GM21515 (cell line): ENCODE measurements at regions not wholly inside any gene's neighbourhood (a gene's known extent, or its start where the extent isn't known, plus 50 kb on each side); places are given as distances from the start of the nearest gene placed in this dataset.
"Not testable (repeated sequence)": the region's sequence is repeated elsewhere in the genome, so short reads cannot be mapped to it uniquely, and the experiment has no call there.

Experiments used
- ATAC-seq: cut with Tn5 transposase; IDR thresholded peaks from one replicate; pipeline ENCODE4 v1.9.1; 2021; ENCODE audit not compliant: unreplicated experiment

DNA sequence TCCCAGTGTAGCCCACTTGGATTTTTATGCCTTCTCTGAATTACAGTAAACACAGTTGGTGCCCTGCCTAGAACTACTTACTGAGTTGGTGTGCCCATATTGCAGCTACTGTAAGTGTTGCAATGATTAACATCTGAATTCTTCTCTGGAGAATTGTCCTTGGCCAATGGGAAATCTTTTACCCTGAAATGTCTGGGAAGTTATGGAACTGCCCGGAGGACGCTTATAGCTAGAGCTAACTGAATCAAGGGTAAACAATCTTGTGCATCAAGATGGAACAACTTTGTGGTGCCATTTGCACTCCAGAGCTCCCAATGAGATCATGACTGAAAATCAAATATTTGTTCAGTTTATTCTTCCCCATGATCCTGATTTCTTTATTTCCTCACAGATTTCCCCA is 246.7 kb upstream of the CBLB start:
- ATAC-seq, result no peak

DNA sequence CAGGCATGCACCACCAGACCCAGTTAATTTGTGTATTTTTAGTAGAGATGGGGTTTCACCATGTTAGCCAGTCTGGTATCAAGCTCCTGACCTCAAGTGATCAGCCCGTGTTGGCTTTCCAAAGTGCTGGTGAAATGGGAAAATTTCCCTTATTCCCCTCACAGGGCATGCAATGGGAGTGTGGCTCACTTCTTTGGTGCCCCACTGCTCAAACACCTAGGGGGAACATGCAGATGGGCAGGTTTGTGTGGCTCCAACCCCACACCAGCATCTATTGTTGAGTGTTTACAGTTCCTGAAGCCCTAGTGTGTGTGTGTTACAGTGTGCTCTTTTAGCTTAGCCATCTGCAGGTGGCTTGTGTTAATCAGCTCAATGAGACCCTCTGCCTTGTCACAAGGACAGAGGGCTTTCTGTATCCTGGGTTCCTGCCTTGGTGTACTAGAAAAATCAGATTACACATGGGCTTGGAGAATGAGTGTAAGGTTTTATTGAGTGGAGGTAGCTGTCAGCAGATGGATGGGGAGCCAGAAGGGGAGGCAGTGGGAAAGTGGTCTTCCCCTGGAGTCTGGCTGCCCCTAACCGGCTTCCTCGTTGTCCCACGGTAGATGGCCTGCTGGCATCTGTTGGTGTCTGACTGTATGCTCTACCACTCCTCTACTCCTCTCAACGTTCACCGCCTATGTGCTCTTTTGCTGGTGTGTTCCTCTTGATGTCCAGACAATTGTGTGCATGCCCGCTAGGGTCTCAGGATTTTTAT is 248.1 kb upstream of the CBLB start:
- no peak for ATAC-seq

DNA sequence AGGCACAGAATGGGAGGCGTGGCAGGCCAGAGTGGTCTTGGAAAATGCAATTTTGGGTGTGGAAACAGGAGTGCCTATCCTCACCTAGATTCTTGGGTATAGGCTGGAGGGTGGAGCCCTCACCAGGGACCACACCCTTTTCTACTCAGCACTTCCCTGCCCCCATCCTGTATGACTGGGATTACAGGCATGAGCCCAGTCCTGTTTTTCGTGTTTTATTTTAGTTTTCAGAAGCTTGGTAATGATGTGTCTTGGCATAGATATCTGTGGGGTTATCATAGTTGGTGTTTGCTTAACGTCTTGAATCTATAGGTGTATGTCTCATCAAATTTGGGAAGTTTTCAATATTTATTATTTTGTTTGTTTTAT is 248.7 kb upstream of the CBLB start:
- no peak for ATAC-seq

DNA sequence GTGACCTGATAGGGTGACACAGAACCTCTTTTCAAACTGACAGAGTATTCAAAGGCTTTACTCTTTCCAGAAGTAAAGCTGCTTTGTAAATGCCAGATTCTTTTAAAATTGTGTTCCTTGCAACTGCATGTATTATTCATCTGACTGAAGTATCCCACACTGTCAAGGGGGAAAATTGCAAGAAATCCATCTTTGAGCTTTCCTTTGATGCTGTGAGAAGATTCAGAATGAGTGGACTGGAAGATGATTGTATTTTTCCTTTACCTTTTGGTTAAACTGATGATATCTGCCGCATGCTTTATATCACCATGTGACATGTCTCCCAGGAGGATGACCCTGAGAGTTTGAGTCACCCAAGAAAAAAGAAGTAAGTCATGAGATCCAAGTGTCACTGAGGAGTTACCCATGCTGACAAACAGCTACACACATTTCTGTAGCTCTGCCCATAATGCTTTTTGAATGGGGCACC is 250.8 kb upstream of the CBLB start:
- no peak for ATAC-seq

DNA sequence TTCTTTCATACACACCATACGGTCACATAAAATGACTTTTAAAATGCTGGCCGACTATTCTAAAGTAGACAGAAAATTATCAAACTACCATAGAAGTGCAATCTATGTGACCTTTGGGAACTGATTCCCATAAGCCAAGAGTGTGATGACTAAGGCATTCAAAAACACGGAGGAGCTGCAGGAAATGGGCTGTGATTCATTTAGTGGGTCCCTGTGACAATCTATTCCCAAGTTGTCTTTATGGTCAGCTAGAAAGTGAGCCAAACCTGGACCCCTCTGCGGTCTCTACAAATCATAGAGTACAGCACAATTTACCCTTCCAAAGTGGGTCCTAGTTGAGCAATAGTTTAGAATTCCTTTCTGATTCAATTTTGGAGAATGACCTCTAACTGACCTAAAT is 251.5 kb upstream of the CBLB start:
- ATAC-seq, result no peak

DNA sequence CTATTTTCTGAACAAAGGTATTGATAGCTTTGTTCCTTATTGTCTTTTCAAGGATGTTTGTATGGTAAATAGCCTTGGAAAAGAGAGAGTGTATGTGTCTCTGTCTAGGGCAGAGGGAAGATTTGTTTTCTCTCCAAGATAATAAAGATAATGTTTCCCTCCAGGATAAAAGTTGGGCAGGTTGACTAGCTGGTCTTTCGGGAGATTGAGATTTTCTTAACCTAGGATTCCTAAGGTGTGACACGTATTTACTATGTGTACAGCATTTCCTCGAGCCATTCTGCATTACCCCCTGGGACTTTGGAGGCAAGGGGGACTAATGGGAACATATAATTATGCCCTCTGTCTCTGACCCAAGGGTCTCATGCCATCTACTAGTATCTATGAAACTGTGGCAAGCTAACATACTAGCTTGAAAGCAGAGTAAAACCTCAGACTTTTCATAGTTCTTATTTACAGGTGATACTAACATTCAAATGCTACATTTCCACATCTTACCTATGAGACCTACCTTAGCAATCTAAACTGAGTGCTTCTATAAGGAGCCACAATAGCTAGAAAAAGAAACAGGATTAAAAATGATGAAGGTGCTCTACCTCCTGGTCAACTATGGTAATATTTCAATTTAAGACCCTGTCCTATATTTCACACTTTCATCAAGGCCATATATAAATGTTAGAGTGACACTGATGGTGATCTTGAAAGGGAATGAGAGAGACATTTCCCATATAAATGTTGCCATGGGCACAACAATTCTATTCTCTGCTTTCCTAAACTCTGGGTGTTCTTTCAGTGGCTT is 252.9 kb upstream of the CBLB start:
- ATAC-seq, result no peak

DNA sequence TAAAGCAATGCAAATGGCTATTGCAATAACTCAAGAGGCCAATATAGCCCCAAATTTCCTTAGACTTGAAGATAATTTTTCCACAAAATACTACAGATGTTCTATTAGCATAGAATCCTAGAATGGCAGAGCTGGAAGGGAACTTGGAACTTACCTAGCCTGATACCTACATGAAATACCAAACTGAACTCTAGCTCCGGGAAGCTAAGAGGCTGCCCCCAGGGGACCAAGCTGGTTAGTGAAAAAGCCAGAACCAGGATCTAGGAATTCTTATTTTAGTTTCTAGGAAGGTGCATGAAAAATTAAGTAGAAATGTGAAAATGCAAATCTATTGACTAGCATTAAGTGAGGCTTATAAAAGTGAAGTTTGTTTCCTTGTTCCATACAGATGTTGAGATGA is 256.0 kb upstream of the CBLB start:
- ATAC-seq, result no peak

DNA sequence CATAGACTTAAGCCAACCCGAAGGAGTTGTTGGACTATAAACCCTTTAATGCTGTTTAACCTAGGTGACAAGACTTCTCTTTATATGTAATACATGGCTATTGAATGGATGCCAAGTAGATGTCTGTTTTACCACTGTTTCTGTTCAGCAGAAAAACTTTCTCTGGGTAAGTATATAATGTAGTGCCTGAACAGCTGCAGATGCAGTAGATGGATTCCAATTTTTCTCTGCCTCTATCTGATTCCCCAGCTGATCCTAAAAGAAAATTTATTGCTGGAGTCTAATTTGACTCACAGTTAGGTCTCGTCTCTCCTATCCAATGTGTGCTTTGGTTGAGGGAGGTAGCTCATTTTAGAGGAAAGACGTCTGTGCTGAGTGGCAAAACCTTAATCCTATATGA is 256.5 kb upstream of the CBLB start:
- no peak for ATAC-seq

DNA sequence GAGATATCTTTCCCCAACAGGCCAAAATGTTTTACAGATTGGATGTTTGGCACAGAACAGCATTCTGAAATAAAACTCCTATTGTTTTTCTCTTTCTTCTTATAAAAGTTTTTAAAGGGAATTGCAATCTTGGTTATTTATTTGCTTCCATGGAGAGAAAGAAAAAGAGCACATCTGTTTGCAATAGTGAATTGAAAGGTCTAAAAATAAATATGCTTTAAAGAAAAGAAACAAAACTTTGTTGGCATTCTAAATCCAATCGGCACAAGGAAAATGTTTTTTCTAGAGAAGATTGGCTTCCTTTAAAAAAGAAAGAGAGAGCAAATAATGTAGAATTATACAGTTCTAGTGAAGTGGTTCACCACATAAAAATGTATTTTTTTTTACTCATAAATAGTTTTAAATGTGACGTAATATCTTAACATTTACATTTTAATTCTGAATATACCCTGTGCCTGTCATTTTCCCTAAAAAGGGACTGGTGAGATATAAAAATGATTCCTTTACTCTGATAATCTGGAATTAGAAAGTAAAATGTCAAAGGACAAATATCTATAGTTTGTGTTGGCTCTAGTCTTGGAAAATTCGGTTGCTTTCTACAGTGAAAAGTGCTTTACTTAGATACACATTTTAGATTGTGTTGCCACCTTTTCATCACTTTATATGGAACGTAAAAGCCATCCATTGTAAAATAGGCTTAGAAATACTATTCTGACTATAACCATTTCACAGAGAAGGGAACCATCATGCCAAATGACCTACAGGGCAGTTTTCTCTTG is 257.4 kb upstream of the CBLB start:
- ATAC-seq, result no peak

DNA sequence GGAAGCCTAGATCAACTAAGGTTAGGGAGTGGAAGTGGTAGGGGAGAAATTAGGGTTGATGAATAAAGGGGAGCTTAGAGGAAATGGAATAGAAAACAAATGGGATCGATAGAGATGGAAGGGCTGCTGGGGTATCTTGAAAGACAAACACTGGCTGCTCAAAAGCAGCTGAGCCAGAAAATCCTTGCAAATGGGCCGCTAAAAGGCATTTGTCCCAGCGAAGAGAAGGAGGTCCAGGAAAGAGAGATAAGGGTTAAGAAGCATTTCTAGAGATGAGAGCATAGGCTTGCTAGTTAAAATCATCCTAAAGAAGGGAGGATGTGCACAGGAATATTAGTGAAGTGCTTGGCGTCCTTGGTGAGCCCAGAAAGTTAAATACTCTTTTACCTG is 258.0 kb upstream of the CBLB start:
- no peak for ATAC-seq

DNA sequence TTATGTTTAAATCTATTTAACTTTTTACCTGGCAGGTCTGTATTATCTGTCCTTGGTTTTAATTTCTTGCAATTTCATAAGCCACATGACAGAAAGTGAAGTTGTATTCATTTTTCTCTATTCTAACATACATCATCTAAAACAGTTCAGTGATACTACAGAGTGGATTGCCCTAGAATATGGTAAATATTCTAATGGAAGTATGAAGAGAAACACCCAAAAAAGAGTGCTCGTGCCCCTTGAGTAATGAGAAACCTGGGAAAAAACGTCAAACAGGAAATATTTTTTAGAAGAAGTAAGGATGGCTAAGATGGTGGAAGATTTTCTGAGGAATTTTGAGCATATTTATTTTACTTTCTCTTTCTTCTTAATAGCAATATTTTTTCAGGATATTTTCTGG is 261.1 kb upstream of the CBLB start:
- ATAC-seq, result no peak

DNA sequence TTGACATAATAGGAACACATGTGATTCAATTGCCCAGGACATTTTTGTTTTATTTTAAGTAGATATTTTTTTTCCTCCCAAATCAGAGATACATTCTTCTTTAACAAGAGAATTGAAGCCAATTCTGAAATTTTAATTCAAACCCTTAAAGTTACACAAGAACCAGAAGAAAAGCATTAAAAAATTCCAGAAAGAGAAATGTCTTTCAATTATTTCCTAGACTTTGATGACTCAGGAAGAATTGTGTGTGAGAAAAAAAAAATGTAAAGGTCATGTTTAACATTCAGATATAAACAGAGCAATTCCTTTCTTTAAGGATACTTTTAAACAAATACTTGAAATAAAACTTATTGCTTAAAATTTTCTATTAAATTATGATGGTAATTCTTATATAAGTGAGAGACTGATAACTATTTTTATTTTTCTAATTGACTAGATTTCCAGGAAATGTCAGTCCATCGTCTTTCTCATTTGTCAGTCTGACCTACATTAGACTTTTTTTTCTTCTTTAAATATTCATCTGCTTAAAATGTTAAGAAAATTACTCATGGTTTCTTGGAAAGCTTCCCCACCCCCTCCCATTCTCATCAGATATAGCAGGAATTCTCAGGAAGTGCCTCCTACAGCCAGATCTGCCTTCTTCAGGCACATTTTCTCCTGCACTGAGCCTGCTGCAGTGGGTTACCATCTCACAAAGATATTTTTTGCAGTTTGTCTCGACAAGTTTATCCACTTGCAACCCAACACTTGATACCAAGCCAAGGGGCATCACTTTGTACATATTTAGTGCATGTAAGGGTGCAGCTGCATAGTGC is 261.8 kb upstream of the CBLB start:
- ATAC-seq, result no peak

DNA sequence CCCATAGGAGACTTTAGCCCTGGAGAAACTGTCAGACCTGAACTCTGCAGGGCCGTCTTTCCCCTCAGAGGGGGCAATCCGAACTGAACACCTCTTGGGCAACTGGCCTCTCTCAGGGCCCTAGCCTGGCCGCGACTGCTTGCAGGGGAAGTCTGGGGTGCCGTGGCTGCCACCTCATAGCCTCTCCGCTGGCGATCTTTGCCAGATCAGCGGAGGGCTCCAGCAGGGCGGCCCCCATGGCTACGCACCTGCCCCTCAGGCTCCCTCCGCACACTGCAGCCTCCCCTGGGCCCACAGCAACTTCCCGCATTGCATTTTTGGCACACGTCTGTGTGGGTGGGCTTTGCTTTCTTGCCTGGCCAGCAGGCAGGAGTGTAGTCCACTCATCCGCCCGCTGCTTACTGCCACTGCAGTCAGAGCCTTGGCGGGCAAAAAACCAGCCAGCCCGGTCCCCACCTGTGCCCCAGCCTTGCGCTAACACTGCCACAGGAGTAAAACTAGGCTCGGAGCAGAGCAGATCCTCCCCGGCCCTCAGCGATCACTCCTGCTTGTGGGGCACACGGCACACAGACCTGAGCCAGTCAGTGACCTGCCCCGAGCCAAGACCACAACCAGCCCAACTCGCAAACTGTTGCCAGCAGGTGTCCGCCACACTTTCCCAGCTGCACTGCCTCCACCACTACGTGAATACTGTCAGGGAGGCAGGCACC is 266.8 kb upstream of the CBLB start:
- no peak for ATAC-seq

DNA sequence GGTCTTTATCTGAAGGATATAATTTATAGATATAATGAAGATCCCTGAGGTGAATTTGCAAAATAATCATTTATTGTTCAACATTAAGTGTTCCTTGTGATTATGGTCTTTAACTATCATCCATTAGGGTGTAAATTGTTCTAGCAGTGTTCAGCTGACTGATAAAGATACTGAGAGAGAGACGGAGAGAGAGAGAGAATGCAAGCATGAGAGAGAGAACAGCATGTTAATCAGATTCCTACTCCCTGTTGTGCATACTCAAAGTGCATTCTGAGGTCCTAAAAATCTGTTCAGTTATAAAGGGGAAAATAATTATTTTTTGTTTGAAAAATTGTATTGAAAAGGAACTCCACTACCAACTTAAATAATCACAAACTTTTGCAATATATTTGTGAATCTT is 271.0 kb upstream of the CBLB start:
- no peak for ATAC-seq

DNA sequence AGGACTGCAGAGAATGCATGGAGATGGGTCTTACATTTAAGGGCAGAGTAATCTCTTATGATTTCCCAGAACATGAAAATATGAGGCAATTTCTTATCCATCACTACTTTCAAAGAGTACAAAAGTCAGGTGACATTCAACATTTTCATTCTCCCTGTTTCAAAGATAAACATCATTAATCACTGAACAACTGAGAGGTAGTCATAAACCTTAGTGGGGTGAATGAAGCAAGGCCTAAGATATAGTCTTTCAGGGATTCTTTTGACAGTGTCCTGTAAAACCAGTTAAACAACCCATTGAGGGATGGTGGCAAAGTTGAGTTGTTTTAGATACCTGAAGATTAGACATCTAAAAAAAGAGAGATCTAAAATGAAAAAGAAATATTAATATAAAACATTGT is 271.6 kb upstream of the CBLB start:
- no peak for ATAC-seq

DNA sequence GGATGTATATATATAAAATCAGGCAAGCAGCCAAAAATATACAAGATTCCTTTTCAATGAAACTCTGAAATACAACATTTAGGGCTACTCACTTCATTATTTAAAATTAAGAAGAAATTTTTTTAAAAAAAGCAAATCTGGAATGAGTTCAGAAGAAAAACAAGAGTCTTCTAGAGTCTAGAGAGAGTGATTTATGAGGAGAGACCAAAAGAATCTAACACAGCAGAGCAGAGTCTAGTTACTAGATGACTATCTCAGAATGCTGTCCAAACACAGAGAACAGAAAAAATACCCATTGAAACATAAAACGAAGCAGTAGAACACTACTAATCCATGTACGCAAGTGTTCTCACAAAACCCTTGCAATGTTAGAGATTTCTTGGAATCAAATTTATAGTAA is 275.2 kb upstream of the CBLB start:
- no peak for ATAC-seq

DNA sequence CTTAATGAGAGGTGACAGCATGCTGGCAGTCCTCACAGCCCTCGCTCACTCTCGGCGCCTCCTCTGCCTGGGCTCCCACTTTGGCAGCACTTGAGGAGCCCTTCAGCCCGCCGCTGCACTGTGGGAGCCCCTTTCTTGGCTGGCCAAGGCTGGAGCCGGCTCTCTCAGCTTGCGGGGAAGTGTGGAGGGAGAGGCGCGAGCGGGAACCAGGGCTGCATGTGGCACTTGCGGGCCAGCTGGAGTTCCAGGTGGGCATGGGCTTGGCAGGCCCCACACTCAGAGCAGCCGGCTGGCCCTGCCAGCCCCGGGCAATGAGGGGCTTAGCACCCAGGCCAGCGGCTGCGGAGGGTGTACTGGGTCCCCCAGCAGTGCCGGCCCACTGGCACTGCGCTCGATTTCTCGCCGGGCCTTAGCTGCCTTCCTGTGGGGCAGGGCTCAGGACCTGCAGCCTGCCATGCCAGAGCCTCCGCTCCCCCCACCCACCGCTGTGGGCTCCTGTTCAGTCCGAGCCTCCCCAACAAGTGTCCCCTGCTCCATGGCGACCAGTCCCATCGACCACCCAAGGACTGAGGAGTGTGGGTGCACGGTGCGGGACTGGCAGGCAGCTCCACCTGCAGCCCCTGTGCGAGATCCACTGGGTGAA is 279.7 kb upstream of the CBLB start:
- not testable (repeated sequence) for ATAC-seq

DNA sequence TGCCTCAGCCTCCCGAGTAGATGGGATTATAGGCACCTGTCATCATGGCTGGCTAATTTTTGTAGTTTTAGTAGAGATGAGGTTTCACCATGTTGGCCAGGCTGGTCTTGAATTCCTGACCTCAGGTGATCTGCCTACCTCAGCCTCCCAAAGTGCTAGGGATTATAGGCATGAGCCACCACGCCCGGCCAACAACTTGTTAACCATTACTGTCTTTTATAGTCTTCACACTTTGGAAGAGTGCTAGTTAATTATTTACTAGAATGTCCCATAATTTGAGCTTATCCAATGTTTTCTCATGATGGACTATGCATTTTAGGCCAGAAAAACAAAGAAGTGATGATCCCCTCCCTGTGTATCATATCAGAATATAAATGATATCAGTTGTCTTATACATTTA is 288.6 kb upstream of the CBLB start:
- no peak for ATAC-seq

DNA sequence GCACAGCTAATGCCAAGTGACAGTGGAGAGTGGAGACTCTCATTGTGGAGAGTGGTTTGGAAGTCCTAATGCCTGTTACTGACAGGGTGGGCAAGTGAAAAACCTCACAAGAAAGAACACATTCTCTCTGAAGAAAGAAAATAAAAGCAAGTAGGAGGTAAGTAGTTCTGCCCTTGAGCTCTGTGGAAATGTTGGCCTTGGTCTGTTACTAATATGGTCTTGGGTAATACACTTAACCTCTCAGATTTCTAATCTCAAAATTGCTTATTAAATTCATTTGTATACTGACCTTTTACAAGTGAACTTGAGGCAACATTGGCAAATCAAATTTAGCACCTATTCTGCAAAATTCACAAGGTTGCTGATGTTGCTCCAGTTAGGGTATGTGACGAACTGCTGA is 291.6 kb upstream of the CBLB start:
- ATAC-seq, result no peak

DNA sequence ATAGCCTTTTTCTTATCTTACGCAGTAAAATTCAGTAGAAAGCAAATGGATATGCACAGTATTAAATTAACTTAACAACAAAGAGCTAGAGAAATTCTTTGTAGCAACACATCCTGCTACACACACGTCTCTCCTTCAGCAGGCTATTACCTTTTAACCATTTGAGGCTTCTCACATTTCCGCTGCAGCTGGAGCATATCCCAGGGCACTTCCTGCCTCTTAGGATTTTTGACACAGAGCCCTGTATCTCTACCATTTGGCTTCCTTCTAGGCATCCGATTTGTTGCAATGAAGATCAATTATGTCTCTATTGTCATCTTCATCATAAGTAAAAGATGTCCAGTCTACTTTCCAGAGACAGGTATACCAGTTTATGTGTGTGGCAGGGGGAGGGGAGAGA is 292.4 kb upstream of the CBLB start:
- ATAC-seq, result no peak
